Lung (tissue), 11 donors: ENCODE measurements at regions not wholly inside any gene's neighbourhood (a gene's known extent, or its start where the extent isn't known, plus 50 kb on each side); places are given as distances from the start of the nearest gene placed in this dataset.
"Not testable (repeated sequence)": the region's sequence is repeated elsewhere in the genome, so short reads cannot be mapped to it uniquely, and the experiment has no call there.

Source experiments
- ATAC-seq: fragments of 200-7000 bp; cut with Tn5 transposase; one replicate; pipeline ENCODE4 v1.9.1; 2020; ENCODE audit warnings: moderate number of reproducible peaks; ENCODE audit not compliant: insufficient read depth, low FRiP score
- DNase-seq, 3 donors: peaks; one replicate each; pipeline ENCODE4 v3.0.0-alpha.2; 2013 to 2017
- H3K27ac ChIP-seq, 2 donors: one replicate each; pipeline ENCODE4 v1.5.1; 2013; ENCODE audit warnings: mild to moderate bottlenecking in 2 of 2, moderate library complexity in 2 of 2, control low read depth in 1 of 2, inconsistent platforms in 1 of 2, low read depth in 1 of 2, low read length in 1 of 2
- H3K27me3 ChIP-seq, 3 donors: one replicate each; pipeline ENCODE4 v1.5.1; 2013; ENCODE audit warnings: low read length in 2 of 3; ENCODE audit not compliant: control insufficient read depth in 3 of 3, insufficient read depth in 3 of 3
- H3K36me3 ChIP-seq, 4 donors: one replicate each; pipeline ENCODE4 v1.5.1; 2013; ENCODE audit warnings: low read length in 4 of 4, mild to moderate bottlenecking in 1 of 4, moderate library complexity in 1 of 4; ENCODE audit not compliant: control insufficient read depth in 4 of 4, insufficient read depth in 4 of 4
- H3K4me1 ChIP-seq, 5 donors: one replicate each; pipeline ENCODE4 v1.5.1; 2013; ENCODE audit warnings: low read length in 5 of 5, mild to moderate bottlenecking in 2 of 5, moderate library complexity in 1 of 5; ENCODE audit not compliant: control insufficient read depth in 5 of 5, insufficient read depth in 5 of 5
- H3K4me3 ChIP-seq: one replicate; pipeline ENCODE4 v1.5.1; 2013; ENCODE audit warnings: mild to moderate bottlenecking, control low read depth, moderate library complexity
- H3K9ac ChIP-seq, 2 donors: one replicate each; pipeline ENCODE4 v1.5.1; 2013; ENCODE audit warnings: low read length in 2 of 2, control low read depth in 1 of 2; ENCODE audit not compliant: insufficient read depth in 1 of 2
- H3K9me3 ChIP-seq, 4 donors: one replicate each; pipeline ENCODE4 v1.5.1; 2013; ENCODE audit warnings: low read length in 3 of 4, mild to moderate bottlenecking in 1 of 4, moderate library complexity in 1 of 4; ENCODE audit not compliant: control insufficient read depth in 4 of 4, insufficient read depth in 3 of 4
- WGBS, 2 donors: extraction: QIAGEN DNeasy Blood & Tissue Kit; methylation state at CpG; one replicate each; pipeline ENCODE4 v1.1.7; 2013; 5-methylcytosine and 5-hydroxymethylcytosine counted together
- TF ChIP-seq, protein P1 (sequence below): IDR thresholded peaks from 2 replicates; pipeline ENCODE4 v1.5.1; 2012; ENCODE audit warnings: mild to moderate bottlenecking; ENCODE audit errors: control extremely low read depth, extremely low read depth
- donor health status: control.
- donor health status: control.
- donor health status: Bipolar disorder and iron deficiency.
- donor health status: healthy.
- donor health status: DM: yes; HTN: yes; CAD: no.

DNA sequence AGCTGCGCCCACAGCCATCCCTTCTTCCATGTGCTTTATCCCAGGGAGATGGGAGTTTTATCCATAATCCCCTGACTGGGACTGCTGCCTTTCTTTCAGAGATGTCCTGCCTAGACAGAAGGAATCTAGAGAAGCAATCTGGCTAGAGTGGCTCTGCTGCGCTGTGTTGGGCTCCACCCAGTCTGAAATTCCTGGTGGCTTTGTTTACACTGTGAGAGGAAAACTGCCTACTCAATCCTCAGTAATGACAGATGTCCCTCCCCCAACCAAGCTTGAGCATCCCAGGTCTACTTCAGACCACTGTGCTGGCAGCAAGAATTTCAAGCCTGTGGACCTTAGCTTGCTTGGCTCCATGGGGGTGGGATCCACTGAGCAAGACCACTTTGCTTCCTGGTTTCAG, 116.9 kb upstream of the AR start:
- no peaks in the 10 kb centered on the region for H3K27me3 ChIP-seq
- H3K36me3 ChIP-seq, result no peaks in the 10 kb centered on the region
- no peak overlapping the region for H3K4me3 ChIP-seq
- 83 to 94% methylated on average over 2 of the region's 2 CpGs for WGBS, 2 donors
- ATAC-seq (no peak), DNase-seq (no peak)
- H3K4me1 ChIP-seq, result no peaks in the 10 kb centered on the region
- no peak overlapping the region for H3K27ac ChIP-seq
- TF ChIP-seq, protein P1, sequence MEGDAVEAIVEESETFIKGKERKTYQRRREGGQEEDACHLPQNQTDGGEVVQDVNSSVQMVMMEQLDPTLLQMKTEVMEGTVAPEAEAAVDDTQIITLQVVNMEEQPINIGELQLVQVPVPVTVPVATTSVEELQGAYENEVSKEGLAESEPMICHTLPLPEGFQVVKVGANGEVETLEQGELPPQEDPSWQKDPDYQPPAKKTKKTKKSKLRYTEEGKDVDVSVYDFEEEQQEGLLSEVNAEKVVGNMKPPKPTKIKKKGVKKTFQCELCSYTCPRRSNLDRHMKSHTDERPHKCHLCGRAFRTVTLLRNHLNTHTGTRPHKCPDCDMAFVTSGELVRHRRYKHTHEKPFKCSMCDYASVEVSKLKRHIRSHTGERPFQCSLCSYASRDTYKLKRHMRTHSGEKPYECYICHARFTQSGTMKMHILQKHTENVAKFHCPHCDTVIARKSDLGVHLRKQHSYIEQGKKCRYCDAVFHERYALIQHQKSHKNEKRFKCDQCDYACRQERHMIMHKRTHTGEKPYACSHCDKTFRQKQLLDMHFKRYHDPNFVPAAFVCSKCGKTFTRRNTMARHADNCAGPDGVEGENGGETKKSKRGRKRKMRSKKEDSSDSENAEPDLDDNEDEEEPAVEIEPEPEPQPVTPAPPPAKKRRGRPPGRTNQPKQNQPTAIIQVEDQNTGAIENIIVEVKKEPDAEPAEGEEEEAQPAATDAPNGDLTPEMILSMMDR, result no peak
- peaks cover 0 to 7% (median 3%) of the 10 kb centered on the region in 4 donors for H3K9me3 ChIP-seq
- H3K9ac ChIP-seq, result no peak overlapping the region

DNA sequence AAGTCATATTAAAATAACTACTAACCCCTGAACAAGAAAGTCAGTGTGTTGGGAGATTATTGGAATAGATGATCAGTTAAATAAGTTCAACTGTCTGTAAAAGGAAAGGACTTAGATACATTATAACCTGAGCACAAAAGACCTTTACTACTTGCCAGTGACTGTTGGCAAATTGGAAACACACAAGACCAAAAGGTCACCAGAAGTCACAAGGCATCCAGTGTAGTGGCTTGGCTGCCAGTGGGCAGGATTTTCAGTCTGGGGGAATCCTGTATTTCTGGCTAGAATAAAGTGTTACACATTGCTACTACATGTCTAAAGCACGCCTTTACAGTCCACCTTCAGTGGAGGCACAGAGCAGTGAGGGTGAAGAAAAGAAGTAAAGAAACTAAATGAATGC, 108.3 kb upstream of the AR start:
- peaks cover 0 to 3% (median 0%) of the 10 kb centered on the region in 4 donors for H3K9me3 ChIP-seq
- no peaks in the 10 kb centered on the region for H3K36me3 ChIP-seq
- WGBS, 2 donors, result 62 to 100% methylated on average over 1 of the region's 1 CpG
- no peak overlapping the region for H3K9ac ChIP-seq
- no peaks in the 10 kb centered on the region for H3K27me3 ChIP-seq
- H3K27ac ChIP-seq, result no peak overlapping the region
- DNase-seq (no peak), ATAC-seq (no peak)
- TF ChIP-seq, protein P1, result no peak
- H3K4me3 ChIP-seq, result no peak overlapping the region
- H3K4me1 ChIP-seq, result no peaks in the 10 kb centered on the region

DNA sequence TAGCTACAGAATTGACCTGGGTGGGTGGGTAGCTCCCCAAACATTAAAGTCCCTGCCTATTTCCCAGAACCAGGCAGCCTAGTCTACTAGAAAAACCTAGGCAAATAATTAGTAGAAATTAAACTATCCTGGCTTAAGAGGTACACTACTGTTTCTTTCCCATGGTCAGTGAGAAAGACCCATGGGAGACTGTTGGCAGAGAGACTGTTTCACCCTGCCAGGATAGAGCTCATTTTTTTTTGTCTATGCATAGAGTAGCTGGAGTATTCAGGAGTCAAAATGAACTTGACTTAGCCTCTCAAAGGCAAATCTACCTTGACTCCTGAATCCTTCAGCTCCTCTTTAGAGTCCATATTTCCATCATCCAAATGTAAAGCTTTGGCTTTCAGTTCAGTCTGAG, 107.0 kb upstream of the AR start:
- H3K9ac ChIP-seq, result no peak overlapping the region
- TF ChIP-seq, protein P1, result no peak
- H3K36me3 ChIP-seq, result no peaks in the 10 kb centered on the region
- H3K27ac ChIP-seq, result no peak overlapping the region
- DNase-seq (no peak), ATAC-seq (no peak)
- no peak overlapping the region for H3K4me3 ChIP-seq
- H3K9me3 ChIP-seq, result peaks cover 0 to 3% (median 0%) of the 10 kb centered on the region in 4 donors
- H3K4me1 ChIP-seq, result no peaks in the 10 kb centered on the region
- no peaks in the 10 kb centered on the region for H3K27me3 ChIP-seq

DNA sequence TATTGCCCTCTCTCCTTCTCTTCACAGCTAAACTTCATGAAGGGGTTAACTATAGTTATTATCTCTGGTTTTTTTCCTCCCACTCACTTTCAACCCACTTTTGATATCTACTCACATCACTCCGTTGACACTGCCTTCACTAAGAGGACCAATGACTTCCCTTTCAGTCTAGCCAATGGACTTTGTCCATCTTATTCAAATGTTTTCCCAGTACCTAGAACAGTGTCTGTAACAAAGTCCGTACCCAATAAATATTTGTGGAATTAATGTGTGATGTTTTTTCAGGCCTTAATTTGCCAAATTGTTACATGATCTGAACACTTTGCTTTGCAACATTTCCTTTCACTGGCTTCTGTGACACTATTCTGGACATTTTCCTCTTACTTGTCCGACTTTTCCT, 106.0 kb upstream of the AR start:
- Histone ChIP-seq H3K4me1 (no peaks in the 10 kb centered on the region), H3K4me3 (no peak overlapping the region), H3K9ac (no peak overlapping the region), H3K27me3 (no peaks in the 10 kb centered on the region), H3K27ac (no peak overlapping the region), H3K36me3 (no peaks in the 10 kb centered on the region), H3K9me3 (peaks cover 0 to 3% (median 0%) of the 10 kb centered on the region in 4 donors)
- TF ChIP-seq, protein P1, result no peak
- DNase-seq (no peak), ATAC-seq (no peak)
- WGBS, 2 donors, result 58 to 92% methylated on average over 3 of the region's 3 CpGs

DNA sequence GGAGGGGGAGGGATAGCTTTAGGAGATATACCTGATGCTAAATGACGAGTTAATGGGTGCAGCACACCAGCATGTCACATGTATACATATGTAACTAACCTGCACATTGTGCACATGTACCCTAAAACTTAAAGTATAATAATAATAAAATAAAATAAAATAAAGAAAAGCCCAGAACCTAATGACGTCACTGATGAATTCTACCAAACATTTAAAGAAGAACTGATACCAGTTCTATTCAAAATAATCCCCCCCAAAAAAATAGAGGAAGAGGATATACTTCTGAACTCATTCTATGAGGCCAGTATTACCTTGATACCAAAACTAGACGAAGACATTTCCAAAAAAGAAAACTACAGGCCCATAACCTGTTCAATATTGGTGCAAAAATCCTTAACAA, 68.6 kb upstream of the AR start:
- ATAC-seq, H3K27ac ChIP-seq, DNase-seq, H3K9me3 ChIP-seq, H3K4me3 ChIP-seq, H3K9ac ChIP-seq, H3K27me3 ChIP-seq, H3K4me1 ChIP-seq, H3K36me3 ChIP-seq: not testable (repeated sequence)
- 38 to 90% methylated on average over 3 of the region's 3 CpGs for WGBS, 2 donors
